ENCODE measurements at regions not wholly inside any gene's neighbourhood (a gene's known extent, or its start where the extent isn't known, plus 50 kb on each side); places are given as distances from the start of the nearest gene placed in this dataset.
A peak's percentile ranks its signal among the peaks of the same experiment; 100 is the strongest.

DNA sequence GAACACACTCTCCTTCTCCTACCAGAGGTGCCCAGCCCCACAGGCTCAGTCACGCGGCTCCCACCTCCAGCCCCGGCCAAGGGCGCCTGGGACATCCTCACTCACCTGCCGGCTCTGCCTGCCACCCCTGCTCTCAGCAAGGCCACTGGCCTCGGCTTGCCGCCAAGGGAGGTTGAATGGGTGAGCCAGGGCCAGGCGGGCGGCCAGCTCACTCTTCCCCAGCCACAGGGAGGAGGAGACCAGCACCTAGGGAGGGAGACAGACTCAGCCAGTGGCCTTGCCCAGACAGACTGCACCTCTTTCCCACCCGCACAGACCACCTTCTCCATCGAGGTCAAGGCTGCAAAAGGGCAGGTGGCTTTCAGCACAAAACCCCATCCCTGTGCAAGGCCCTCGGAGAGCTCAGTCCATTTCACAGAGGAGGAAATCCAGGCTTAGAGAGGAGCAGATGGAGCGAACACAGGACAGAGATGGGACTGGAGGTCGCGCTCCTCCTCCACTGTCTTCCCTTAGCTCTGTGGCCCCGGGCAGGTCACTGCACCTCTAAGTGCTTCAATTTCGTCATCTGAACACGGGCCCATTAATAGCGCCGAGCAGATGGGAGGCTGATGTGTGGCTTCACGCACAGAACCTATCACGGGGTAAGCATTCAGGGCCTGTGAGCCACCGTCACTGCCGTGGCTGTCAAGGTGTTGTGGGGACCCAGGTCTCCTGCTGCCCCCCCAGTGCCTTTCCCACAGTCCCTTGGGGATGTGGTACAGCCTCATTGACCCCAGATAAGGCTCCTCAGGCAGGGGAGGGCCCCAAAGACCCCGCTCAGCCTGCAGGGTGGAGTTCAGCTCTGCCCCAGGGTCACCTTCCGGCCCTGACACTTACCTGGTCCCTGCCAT is 56.1 kb downstream of the RMI2 start:
- DNase-seq = no peak

DNA sequence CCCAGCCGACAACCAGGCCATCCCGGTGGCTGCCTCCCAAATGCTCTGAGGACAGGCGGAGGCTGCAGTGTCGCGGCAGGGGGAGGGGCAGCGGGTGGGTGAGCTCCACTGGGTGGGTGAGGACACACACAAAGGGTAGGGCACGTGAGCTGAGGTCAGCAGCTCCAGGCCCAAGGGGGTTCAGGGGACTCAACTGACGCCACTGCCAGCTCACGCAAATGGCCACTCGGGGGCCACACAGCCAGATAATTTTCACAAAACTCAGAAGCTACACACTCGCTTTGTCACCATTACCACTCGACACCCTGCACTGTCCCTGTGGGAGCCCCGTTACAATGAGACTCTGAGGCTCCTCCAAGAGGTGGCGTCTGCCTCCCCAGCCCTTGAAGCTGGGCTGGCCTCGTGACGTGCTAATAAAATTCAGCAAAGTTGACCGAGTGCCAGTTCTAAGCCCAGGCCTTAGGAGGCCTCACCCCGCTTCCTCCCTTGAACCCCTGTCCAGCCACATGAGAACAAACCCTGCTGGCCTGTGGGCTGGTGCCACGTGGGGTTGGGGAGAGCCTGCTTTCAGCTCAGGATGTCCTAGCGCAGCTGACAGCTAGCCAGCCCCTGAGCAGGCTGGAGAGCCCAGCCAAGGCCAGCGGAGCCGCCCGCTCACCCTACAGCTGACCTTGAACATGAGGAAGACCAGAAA is 56.9 kb downstream of the RMI2 start:
- no peak for DNase-seq

DNA sequence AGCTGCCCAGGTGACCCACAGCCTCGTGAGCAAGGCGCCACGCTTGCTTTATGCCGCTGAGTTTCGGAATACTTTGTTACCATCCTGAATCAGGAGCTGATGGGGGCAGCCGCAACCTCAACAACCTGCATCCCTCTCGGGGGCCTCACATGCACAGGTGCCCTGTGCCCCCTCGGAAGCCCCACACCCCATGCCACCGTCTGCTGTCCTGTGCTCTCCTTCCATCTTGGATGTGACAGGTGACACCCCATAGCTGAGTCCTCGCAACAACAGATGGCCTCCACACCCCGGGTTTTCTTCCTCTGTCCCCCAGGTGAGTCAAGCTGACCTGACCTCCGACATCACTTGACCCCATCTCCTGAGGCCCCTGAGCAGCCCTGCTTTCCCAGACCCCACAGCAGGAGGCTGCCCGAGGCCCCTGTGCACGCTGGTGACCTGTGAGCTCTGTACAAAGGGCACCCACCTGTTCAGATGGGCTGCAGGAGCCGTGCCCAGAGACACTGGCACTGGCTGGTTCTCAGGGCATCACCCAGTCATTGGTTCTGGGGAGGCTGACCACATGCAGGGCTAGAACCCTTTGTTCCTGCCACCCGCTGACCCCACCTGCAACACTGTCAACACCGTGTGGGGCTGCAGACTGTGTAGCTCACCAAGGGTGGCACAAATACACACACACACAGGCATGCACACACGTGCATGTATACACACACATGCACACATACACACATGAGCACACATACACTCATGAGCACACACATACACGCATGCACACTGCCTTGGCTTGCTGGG is 57.7 kb downstream of the RMI2 start:
- DNase-seq = no peak

DNA sequence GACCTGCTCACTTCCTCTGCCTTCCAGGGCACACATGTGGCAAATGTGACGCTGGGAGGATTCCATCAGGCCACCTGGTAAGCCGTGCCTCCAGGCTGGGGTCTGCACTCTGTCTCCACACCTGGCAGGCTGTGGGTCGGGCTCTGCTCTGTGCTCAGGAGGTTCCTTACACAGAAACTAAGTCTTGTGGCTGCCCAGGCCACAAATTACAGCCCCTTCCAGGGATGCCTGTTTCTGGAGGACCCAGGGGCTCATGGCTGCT is 58.2 kb downstream of the RMI2 start:
- DNase-seq = no peak

DNA sequence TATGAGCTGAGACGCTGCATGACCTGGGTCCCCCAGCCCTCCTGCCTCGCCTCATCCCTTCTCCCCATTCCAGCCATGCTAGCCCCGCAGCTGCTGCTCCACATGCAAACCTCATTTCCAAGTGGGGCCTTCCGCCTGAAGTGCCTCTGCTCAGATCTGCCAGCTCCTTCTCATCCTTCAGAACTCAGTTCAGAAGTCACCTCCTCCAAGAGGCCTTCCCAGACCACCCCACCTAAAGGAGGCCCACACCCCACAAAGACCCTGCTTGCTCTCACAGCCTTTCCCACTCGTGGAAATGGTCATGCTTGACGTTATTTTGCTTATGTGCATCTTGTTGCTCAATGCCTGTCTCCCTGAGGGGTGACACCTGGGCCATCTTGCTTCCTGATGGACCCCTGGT is 58.7 kb downstream of the RMI2 start:
- no peak for DNase-seq

DNA sequence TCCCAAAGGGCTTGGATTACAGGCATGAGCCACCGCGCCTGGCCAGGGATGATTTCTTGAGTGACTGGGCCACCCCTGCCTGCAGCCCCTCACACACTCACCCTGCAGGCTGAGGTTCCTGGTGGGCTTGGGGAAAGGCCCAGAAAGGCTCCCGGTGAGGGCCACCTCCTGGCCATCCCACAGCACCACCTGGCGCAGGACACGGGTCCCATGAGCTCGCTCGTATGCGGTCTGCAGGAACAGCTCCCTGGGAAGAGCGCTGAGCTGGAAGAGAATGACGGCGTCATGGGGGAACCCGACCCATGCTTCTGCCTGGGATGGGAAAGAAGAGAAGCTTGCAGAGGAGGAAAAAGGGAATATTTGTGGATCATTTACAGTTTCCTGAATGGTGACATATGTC is 59.3 kb downstream of the RMI2 start:
- no peak for DNase-seq

DNA sequence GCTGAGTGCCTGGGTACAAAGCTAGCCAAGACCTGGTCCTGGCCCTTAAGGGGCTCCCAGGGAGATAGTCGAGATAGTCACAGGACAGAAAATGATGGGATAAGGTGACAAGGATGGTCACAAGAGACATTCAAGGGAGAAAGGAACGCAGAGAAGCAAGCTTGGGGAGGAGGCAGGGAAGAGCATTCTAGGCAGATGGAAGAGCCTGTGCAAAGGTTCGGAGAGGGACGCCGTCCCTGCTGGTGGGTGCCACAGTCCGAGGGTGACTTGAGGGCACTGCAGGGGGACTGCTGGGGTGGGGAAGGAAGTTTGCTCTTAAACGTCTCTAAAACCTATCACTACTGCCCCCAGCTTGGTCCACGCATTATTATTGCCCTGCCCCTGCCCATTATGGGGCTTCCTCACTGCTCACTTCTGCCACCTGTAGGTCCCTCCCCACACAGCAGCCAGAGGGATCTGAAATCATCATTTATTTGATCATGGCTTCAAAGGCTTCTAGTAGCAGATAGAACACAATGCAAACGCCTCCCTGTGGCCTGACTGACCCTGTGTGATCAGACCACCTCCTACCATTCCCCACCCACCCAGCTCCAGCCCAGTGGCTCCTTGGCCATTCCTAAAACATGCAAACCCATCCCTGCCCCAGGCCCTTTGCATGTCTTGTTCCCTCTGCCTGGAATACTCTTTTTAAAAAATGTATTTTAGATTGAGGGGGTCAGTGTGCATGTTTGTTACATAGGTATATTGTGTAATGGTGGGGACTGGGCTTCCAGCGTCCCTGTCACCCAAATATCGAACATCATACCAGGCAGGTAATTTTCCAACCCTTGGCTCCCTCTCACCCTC is 60.3 kb downstream of the RMI2 start:
- DNase-seq = peak; percentile 58

DNA sequence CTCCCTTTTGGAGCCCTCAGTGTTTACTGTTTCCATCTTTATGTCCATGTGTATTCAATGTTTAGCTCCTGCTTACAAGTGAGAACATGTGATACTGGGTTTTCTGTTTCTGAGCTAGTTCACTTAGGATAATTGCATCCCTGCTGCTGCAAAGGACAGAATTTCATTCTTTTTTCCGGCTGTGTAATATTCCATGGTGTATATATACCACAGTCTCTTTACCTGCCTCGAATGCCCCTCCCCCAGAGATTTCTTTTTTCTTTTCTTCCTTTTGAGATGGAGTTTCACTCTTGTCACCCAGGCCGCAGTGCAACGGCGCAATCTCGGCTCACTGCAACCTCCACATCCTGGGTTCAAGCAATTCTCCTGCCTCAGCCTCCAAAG is 60.9 kb downstream of the RMI2 start:
- no peak for DNase-seq

DNA sequence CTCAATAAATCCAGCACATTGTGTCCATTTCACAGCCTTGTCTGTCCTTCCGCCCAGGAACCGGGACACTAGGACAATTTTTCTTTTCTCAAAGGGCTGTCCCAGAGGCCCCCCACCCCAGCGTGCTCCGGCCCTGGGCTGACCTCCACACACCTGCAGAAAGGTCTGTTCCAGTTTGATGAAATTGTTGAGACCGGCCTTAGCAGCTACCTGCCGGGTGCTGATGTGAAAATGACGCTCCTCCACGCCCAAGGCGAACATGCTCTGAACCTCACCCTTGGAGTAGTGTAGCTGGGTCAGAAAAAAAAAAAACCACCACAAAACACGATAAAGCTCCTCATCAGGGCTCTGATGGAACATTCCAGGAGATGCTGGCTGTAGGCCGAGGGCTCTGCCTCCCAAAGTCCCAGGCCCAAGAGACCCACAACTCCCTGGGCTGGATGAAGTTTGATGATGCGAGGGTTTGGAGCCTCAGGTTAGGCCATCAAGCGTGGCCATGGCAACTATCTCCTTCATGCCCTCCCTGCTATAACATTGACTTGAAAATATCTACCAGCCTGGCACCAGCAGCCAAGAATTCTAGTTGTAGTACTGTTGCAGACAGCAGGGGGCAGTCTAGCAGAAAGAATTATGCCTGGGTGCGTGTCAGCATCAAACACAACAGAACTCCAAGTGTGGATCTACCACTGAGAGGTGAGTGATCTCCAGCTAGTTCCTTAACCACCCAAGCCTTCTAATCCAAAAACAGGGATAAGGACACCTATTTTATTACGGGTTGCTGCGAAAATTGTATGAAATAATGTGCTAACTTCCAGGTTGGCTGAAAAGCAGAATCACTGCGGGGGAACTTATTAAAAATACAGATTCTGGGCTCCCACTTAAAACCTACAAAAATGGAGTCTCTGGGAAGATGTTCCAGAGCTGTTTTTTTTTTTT is 62.1 kb downstream of the RMI2 start:
- peak; percentile 66 for DNase-seq

DNA sequence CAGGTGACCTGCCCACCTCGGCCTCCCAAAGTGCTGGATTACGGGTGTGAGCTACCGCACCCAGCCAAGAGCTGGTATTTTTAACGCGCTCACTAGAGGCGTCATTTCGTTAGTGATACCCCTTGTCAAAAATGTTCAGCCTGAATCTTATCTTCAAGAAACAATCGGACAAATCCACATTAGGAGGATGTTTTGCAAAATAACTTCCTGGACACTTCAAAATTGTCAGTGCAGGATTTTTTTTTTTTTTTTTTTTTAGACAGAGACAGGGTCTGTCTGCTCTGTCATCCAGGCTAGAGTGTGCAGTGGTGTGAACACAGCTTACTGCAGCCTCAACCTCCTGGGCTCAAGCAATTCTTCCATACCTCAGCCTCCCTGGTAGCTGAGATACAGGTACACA is 63.0 kb downstream of the RMI2 start:
- no peak for DNase-seq

DNA sequence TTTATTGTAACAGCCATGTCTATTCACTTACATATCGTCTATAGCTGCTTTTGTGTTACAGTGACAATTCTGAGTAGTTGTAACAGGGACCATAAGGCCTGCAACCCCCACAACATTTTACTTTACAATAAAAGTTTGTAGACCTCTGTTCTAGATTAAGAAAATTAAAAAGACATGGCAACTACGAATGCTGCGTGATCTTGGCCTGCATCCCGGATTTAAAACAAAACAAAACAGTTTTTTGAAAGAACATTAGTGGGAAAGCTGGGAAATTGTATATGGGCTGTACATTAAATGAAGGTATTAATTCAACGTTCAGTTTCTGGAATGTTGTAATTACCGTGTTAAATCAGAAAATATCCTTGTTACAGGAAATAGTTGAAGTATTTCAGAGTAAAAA is 64.1 kb downstream of the RMI2 start:
- no peak for DNase-seq

DNA sequence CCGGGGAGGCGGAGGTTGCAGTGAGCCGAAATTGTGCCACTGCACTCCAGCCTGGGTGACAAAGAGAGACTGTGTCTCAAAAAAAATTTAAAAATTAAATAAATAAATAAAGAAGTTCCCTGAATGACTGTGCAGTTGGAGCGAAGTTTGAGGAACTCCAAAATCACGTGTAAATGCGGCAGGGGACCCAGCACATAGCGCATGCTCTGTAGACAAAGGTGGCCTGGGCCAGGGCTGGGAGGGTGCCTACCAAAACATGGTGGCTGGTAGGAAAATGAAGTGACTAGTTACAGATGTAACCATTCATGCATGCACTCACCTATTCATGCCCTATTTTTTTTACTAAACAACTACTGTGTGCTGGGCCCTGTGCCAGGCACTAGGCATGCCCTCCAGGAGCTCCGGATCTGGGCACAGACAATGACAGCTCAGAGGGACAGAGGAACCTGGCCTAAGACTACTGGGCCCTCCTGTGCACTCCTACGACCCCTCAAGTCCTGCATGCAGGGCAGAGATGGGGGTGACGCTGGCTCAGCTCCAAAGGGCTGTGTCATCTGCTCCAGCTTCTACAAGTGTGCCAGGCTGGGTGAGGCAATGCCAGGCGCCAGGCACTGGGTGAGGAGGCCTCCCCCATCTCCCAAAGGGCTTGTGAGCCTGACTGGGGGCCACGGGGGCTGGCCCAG is 65.3 kb downstream of the RMI2 start:
- DNase-seq = no peak

DNA sequence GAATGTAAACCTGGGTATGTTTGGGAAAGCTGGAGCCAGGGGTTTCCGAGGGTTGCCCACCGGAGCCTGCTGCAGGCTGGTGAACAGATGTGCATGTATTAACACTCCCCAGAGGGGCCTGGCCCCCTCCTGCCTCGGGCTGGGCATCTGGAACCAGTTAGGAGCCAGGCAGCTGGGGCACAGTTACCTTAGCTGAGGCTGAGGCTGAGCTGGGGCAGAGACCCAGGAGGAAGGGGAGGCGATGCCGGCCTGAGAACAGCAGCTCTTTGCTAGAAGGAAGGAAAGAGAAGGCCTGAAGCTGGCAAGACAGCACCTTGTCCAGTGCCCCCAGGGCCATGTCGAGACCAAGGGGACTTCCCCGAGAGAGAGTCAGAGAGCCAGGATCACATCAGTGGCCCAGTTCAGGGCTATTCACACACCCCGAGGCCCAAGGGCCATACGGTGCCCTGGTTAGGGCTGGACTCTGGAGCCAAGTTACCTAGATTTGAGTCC is 65.8 kb downstream of the RMI2 start:
- no peak for DNase-seq

DNA sequence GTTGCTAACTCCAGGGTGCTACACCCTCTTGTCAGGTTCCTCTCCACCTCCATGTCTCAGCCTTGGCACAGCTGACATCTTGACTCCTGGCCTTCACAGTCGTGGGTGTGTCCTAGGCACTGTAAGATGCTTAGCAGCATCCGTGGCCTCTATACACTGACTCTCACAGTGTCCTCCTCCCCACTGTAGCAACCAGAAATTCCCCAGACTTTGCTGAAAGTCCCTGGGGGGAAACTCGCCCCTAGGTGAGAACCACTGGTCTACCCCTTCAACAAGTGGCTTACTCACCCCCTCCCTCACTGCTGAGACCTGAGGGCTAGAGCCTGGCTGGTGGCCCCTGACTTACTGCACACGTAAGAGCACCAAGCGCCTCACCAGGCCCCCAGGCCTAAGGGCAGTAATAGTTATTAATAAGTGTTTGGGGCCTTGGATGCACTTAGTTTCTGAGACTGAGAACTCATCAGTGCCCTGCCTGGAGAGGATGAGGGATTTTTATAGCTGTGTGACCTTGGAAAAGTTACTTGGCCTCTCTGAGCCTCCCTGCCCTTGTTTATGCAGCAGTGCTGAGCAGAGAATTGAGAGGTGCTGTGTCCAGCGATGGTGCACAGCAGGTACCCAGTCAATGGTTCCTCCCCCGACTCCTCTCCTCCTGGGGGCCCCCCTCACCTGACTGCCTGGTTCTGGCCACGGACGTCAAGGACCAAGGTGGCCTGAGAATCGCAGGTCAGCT is 67.1 kb downstream of the RMI2 start:
- no peak for DNase-seq

DNA sequence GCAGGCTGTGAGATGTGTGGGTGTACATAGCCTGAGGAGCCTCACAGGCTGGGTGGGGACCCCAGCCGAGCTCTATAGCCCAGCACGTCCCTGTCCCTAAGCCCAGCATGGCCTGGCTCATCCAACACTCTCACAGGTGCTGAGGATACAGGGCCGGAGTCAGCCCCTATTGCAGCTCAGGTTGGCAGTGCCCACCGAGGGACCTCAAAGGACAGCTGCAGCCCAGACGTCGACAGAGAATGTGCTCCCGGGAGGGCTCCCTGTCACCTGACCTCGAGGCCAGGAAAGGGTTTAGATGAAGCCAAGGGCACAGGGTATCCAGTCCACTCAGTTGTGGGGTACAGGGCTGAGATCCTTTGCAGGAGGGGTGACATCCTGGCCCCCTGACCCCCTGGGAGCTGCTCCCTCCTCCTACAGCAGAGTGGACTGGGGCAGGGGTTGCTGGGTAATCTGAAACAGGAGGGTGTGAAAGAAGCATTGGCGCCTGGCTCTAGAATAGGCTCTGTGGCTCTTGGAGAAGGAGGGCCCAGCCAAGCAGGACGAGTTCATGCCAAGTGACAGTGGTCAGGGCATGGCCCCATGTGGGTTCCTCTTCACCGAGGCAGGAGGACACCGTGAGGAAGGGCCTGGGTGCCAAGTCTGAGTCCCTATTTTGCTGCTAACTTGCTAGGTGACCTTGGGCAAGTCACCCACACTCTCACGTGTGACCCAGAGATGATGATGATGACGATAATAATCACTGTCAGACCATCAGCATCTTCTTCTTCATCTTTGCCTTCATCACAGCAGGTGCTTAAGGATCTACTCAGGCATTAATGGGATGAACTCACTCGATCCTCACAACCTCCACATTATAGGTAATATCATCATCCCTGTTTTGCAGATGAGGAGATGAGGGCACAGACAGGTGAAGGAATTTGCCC is 68.0 kb downstream of the RMI2 start:
- no peak for DNase-seq

DNA sequence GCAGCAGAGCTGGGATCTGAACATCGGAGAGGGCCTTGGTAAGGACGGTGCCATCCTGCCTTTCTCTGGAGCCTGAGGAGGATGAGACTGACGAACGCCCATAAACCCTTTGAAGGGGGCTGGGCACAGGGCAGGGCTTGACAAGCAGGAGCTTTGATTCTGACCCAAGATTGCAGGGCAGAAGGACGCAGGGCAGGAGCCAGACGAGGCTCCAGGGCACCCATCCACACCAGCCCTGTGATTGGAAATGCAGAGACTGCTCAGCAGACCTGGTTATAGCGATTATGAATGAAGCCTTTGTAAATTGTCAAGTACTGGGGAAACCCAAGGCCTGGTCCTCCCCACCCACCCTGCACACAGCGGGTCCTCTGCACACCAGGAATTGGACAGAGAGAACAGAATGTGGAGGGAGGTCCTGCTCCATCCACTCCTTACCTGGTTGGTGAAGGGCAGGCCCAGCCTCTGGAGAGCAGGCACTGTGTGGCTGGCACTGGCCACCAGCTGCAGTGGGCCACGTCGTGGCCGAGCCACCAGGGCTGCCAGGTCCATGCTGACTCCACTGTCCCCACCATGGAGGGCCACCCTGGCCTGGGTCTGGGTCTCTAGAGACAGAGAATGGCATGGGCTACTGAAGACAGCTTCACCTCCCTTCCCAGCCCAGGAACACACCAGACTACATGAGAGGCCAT is 68.8 kb downstream of the RMI2 start:
- no peak for DNase-seq

DNA sequence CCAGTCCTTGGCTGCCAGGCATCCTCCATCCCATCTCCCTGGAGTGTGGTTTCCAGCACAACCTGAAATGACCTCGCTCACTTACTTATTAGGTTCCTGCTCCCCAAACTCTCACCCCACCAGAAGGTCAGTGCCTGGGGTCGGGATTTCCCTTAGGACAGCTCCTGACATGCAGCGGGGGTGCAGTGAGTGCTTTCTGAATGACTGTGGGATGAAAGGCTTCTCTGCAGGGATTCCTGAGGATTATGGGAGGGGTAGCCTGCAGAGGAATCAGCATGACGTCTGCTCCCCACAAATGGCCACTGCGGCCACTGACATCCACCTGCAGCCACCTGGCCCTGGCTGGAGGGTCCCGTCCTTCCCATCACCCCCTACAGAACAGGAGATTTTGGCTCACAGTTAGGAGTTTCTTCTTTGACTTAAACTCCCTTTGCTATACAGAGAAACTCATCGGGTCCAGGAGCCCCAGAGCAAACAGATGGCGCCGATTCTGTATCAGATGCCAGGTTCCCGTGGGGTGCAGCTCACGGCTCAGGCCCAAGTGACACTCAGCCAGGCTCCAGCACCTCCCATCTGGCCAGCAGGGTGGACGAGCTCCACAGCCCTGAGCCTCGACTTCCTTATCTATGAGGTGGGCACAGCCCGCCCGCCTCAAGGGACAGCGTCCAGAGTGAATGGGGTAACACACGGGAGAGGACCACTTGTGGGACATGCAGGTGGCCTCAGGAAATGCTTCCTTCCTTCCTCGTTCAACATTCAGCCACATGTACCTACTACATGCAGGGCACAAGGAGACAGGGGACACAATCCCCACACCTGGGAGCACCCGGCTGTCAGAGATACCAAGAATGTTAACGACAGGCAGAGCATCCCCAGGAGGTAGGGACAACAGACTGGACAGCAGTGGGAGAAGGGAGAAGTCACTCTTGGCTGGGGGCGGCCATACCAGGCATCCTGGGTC is 69.8 kb downstream of the RMI2 start:
- no peak for DNase-seq
